Naive thymus-derived CD4-positive, alpha-beta T cell (primary cell): ENCODE measurements at regions not wholly inside any gene's neighbourhood (a gene's known extent, or its start where the extent isn't known, plus 50 kb on each side); places are given as distances from the start of the nearest gene placed in this dataset.
"Not testable (repeated sequence)": the region's sequence is repeated elsewhere in the genome, so short reads cannot be mapped to it uniquely, and the experiment has no call there.

Experiments
- ATAC-seq: fragments of 150-1000 bp; cut with Tn5 transposase; 2 replicates; pipeline ENCODE4 v1.10.0; 2021; ENCODE audit warnings: mild to moderate bottlenecking, moderate library complexity
- CTCF ChIA-PET: fragments of 350-600 bp; sonication (Branson Sonifier 250); formaldehyde crosslinking; loops from one replicate; lab custom pipeline; 2021; ENCODE audit warnings: antibody characterized with exemption; lab: Charles Lee
- POLR2A ChIA-PET: fragments of 350-600 bp; sonication (Branson Sonifier 250); formaldehyde crosslinking; loops from one replicate; lab custom pipeline; 2021; ENCODE audit warnings: antibody characterized with exemption, inconsistent platforms; lab: Charles Lee
- DNase-seq, 9 donors: peaks; one replicate each; pipeline versions ENCODE4 v3.0.0 to v3.0.0-alpha.2; 2020 to 2022; ENCODE audit warnings: mixed read lengths in 1 of 9
- H3K27ac ChIP-seq: one replicate; pipeline ENCODE4 v1.7.0; 2013; ENCODE audit warnings: mild to moderate bottlenecking, low read depth, low read length, moderate library complexity
- H3K27me3 ChIP-seq, 2 donors: one replicate each; pipeline ENCODE4 v1.7.0; 2013; ENCODE audit warnings: low read length in 2 of 2, mild to moderate bottlenecking in 2 of 2, moderate library complexity in 2 of 2; ENCODE audit not compliant: control insufficient read depth in 2 of 2, insufficient read depth in 2 of 2
- H3K36me3 ChIP-seq, 3 experiments: 1 replicate in 2 of 3; 2 replicates in 1 of 3; pipeline ENCODE4 v1.7.0; 2013; ENCODE audit warnings: low read length in 3 of 3, mild to moderate bottlenecking in 3 of 3, moderate library complexity in 1 of 3; ENCODE audit not compliant: insufficient read depth in 3 of 3, control insufficient read depth in 2 of 3
- H3K4me1 ChIP-seq, 2 donors: one replicate each; pipeline ENCODE4 v1.7.0; 2013; ENCODE audit warnings: low read length in 2 of 2, mild to moderate bottlenecking in 2 of 2, moderate library complexity in 1 of 2; ENCODE audit not compliant: control insufficient read depth in 2 of 2, insufficient read depth in 2 of 2
- H3K4me3 ChIP-seq: 2 replicates; pipeline ENCODE4 v1.7.0; 2013; ENCODE audit warnings: mild to moderate bottlenecking, low read length
- H3K9me3 ChIP-seq, 3 experiments: 1 replicate in 2 of 3; 2 replicates in 1 of 3; pipeline ENCODE4 v1.7.0; 2013; ENCODE audit warnings: low read length in 3 of 3; ENCODE audit not compliant: control insufficient read depth in 2 of 3
- H3K27ac Mint-ChIP-seq, 9 donors: one replicate each; pipeline ENCODE4 v1.8.0; 2020 to 2022; ENCODE audit warnings: mixed read lengths in 9 of 9, mild to moderate bottlenecking in 8 of 9, moderate library complexity in 5 of 9, inconsistent platforms in 2 of 9
- H3K27me3 Mint-ChIP-seq, 5 donors: one replicate each; pipeline ENCODE4 v1.8.0; 2021 to 2022; ENCODE audit warnings: mixed read lengths in 5 of 5, mild to moderate bottlenecking in 1 of 5
- H3K36me3 Mint-ChIP-seq, 5 donors: one replicate each; pipeline ENCODE4 v1.8.0; 2020 to 2022; ENCODE audit warnings: mixed read lengths in 5 of 5, mild to moderate bottlenecking in 3 of 5, inconsistent platforms in 1 of 5
- H3K4me1 Mint-ChIP-seq, 7 donors: one replicate each; pipeline ENCODE4 v1.8.0; 2020 to 2022; ENCODE audit warnings: mixed read lengths in 7 of 7, mild to moderate bottlenecking in 3 of 7, inconsistent platforms in 1 of 7
- H3K4me3 Mint-ChIP-seq, 10 donors: one replicate each; pipeline ENCODE4 v1.8.0; 2020 to 2022; ENCODE audit warnings: mild to moderate bottlenecking in 10 of 10, mixed read lengths in 10 of 10, moderate library complexity in 6 of 10, inconsistent platforms in 2 of 10
- H3K9me3 Mint-ChIP-seq, 11 donors: one replicate each; pipeline ENCODE4 v1.8.0; 2020 to 2022; ENCODE audit warnings: mixed read lengths in 11 of 11, mild to moderate bottlenecking in 4 of 11, inconsistent platforms in 1 of 11, moderate library complexity in 1 of 11
- intact Hi-C, 2 donors: fragments of 100-400 bp; cut with micrococcal nuclease; formaldehyde crosslinking; loops; one replicate each; pipeline ENCODE4 v1.15.1; 2023

DNA sequence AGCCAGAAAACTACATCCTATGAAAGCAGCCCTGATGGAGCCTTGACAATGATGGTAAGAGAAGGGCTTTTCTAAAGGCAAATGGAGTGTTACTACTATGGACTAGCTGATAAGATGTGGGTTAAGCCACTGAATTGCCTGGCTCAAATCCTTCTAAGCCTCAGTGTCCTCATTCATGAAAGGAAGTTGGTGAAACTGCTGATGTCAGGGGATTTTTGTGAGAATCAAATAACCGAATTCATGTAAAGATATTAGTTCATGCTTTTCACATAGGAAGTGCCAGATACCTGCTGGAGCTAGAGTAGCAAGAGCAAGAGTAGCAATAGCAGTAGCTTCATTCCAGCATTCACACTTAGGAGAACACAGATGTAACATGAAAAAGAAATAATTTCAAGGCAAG lies 417.0 kb downstream of the METTL4 start:
- Mint-ChIP-seq H3K36me3 (no peaks in the 10 kb centered on the region), H3K4me1 (peaks cover 0 to 2% (median 0%) of the 10 kb centered on the region in 7 donors), H3K27me3 (peaks cover 0 to 20% (median 12%) of the 10 kb centered on the region in 5 donors), H3K27ac (no peak overlapping the region), H3K9me3 (peaks cover 0 to 4% (median 0%) of the 10 kb centered on the region in 11 donors), H3K4me3 (no peak overlapping the region)
- ChIA-PET POLR2A (no interaction called here), CTCF (no interaction called here)
- DNase-seq, result no peak
- Histone ChIP-seq H3K4me3 (no peak overlapping the region), H3K4me1 (no peaks in the 10 kb centered on the region), H3K36me3 (no peaks in the 10 kb centered on the region), H3K9me3 (no peaks in the 10 kb centered on the region), H3K27me3 (no peaks in the 10 kb centered on the region), H3K27ac (no peak overlapping the region)
- ATAC-seq, result no peak
- intact Hi-C loops, result no loop called here

DNA sequence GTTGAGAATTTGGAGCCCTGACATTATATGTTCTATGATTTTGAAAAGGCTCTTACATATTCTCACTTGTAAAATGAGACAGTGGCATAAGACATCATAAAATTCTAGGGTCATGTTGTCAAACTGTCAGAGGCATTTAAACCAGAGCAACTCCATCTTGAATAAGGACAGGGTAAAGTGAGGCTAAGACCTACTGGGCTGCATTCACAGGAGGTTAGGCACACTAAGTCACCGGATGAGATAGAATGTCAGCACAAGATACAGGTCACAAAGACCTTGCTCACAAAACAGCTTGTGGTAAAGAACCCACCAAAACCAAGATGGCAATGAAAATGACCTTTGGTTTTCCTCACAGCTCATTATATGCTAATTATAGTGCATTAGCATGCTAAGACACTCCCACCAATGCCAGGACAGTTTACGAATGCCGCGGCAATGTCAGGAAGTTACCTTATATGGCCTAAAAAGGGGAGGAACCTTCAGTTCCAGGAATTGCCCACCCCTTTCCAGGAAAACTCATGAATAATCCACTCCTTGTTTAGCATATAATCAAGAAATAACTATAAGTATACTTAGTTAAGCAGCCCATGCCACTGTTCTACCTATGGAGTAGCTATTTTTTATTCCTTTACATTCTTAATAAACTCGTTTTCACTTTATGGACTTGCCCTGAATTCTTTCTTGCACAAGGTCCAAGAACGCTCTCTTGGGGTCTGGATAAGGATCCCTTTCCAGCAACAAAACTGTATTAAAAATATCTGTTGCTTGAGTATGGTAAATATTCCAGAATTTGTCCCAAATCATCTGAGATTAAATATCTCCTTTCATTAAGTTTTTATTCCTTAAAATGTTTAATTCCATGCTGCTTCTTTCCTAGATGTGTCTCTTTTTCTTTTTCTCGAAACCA lies 406.4 kb downstream of the METTL4 start:
- H3K27me3 ChIP-seq, result no peaks in the 10 kb centered on the region
- Mint-ChIP-seq H3K36me3 (peaks cover 0 to 3% (median 0%) of the 10 kb centered on the region in 5 donors), H3K4me3 (no peak overlapping the region), H3K4me1 (no peaks in the 10 kb centered on the region), H3K27me3 (peaks cover 0 to 13% (median 0%) of the 10 kb centered on the region in 5 donors), H3K9me3 (no peaks in the 10 kb centered on the region), H3K27ac (no peak overlapping the region)
- DNase-seq (no peak), ATAC-seq (no peak)
- H3K36me3 ChIP-seq, result no peaks in the 10 kb centered on the region
- no peaks in the 10 kb centered on the region for H3K9me3 ChIP-seq
- H3K27ac ChIP-seq, result no peak overlapping the region
- ChIA-PET POLR2A (no interaction called here), CTCF (no interaction called here)
- intact Hi-C loops, result no loop called here
- H3K4me1 ChIP-seq, result no peaks in the 10 kb centered on the region
- H3K4me3 ChIP-seq, result no peak overlapping the region

DNA sequence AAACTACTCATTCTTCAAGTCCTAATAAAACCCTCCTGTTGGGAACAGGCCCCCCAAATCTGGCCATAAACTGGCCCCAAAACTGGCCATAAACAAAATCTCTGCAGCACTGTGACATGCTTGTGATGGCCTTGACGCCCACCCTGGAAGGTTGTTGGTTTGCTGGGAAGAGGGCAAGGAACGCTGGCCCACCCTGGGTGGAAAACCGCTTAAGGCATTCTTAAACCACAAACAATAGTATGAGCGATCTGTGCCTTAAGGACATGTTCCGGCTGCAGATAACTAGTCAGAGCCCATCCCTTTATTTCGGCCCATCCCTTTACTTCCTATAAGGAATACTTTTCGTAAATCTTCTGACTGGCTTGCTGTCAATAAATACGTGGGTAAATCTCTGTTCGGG lies 404.4 kb downstream of the METTL4 start:
- POLR2A ChIA-PET, H3K36me3 ChIP-seq, H3K27ac ChIP-seq, H3K4me3 Mint-ChIP-seq, ATAC-seq, H3K4me1 Mint-ChIP-seq, H3K27ac Mint-ChIP-seq, H3K4me3 ChIP-seq, H3K9me3 Mint-ChIP-seq, H3K36me3 Mint-ChIP-seq, DNase-seq, H3K9me3 ChIP-seq, CTCF ChIA-PET, H3K27me3 ChIP-seq, intact Hi-C loops, H3K4me1 ChIP-seq: not testable (repeated sequence)
- H3K27me3 Mint-ChIP-seq, result peaks cover 0 to 13% (median 0%) of the 10 kb centered on the region in 5 donors

DNA sequence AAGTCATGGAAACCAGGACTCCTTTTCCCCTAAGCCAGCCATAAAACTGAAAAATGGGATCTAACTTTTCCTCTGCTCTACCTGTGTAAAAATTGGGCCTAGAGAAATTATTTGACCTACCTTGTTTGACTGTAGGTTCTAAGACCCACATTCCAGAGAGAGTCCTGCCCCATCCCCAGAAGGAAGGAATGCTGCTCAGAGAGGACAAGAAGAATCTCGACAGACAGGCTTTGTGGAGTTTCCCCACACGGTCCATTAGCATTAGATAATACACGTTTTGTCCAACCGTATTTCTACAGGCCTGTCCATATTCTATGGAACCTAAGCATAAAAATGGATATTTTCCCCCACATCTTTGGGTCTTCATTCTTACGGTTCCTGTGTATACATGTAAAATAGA lies 403.3 kb downstream of the METTL4 start:
- CTCF ChIA-PET, result no interaction called here
- intact Hi-C loops, result no loop called here
- no peak for ATAC-seq

DNA sequence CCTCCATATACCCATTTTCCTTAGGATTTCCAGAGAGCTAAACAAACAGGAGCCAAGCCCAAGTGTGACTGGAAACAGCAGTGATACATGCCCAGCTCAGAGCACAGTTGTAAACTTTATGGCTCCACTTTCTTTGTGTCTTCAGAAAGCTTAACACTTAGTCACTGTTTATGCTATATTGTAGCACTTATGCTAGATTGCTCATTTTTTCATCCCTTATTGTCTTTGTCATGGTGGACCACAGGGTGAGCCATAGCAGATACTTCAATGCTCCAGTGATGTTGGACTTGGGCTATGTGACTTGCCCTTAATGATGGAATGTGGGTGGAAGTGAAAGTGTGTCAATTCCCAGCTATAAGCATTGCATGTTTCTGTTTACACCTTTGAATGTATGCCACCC lies 401.6 kb downstream of the METTL4 start:
- H3K27me3 Mint-ChIP-seq, result peaks cover 0 to 13% (median 8%) of the 10 kb centered on the region in 5 donors
- H3K36me3 ChIP-seq, result no peaks in the 10 kb centered on the region
- no peaks in the 10 kb centered on the region for H3K9me3 ChIP-seq
- ATAC-seq, result no peak
- no peak overlapping the region for H3K27ac Mint-ChIP-seq
- no peaks in the 10 kb centered on the region for H3K27me3 ChIP-seq
- CTCF ChIA-PET, result no interaction called here
- H3K4me1 ChIP-seq, result no peaks in the 10 kb centered on the region
- no peaks in the 10 kb centered on the region for H3K36me3 Mint-ChIP-seq
- no peak overlapping the region for H3K27ac ChIP-seq
- no peak overlapping the region for H3K4me3 ChIP-seq
- peaks cover 0 to 2% (median 0%) of the 10 kb centered on the region in 11 donors for H3K9me3 Mint-ChIP-seq
- no peaks in the 10 kb centered on the region for H3K4me1 Mint-ChIP-seq
- no peak overlapping the region for H3K4me3 Mint-ChIP-seq
- POLR2A ChIA-PET, result no interaction called here
- intact Hi-C loops, result no loop called here
- no peak for DNase-seq

More for the DNA sequence above, 403.3 kb downstream of the METTL4 start:
- Mint-ChIP-seq H3K4me1 (no peaks in the 10 kb centered on the region), H3K4me3 (no peak overlapping the region), H3K27ac (no peak overlapping the region), H3K9me3 (peaks cover 0 to 2% (median 0%) of the 10 kb centered on the region in 11 donors), H3K36me3 (peaks cover 0 to 3% (median 0%) of the 10 kb centered on the region in 5 donors), H3K27me3 (peaks cover 0 to 20% (median 6%) of the 10 kb centered on the region in 5 donors)
- no peak for DNase-seq
- Histone ChIP-seq H3K9me3 (no peaks in the 10 kb centered on the region), H3K36me3 (no peaks in the 10 kb centered on the region), H3K4me1 (no peaks in the 10 kb centered on the region), H3K27me3 (no peaks in the 10 kb centered on the region), H3K4me3 (no peak overlapping the region), H3K27ac (no peak overlapping the region)
- POLR2A ChIA-PET, result no interaction called here

DNA sequence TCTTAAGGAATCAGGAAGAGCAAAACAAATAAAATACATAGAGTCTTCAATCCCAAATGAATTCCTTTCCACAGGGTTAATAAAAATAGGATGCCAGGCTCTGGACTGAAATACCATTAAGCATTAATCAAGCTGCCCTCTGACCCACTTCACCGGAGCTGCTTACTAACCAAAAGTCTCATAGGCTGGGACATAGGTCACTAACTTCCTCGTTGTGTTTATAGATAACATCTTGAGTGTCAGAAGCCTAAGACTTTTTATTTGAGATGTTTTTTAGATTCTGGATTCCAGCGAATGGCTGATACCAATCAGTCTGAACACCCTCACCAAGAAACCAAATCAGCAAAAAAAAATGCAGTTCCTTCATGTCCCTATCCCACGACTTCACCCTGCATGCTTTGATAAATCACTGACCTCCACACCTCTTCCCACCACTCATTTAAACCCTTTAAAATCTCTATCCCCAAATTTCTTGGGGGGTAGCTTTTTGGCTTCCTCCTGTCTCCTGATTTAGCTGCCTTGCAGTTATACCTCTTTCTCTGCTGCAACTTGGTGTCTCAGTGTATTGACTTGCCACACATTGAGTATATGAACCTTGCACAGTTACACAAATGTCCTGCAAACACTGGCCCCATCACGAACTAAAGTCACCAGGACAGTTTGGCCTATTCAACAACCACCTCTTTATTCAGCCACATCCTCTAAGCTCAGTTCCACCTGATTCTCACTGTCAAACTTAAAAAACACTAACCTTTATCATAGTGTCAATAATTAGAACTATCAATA lies 399.3 kb downstream of the METTL4 start:
- Histone ChIP-seq H3K9me3 (no peaks in the 10 kb centered on the region), H3K4me3 (no peak overlapping the region), H3K27ac (no peak overlapping the region), H3K36me3 (no peaks in the 10 kb centered on the region), H3K27me3 (no peaks in the 10 kb centered on the region), H3K4me1 (no peaks in the 10 kb centered on the region)
- Mint-ChIP-seq H3K4me1 (no peaks in the 10 kb centered on the region), H3K36me3 (no peaks in the 10 kb centered on the region), H3K27me3 (peaks cover 0 to 13% (median 9%) of the 10 kb centered on the region in 5 donors), H3K27ac (no peak overlapping the region), H3K9me3 (peaks cover 0 to 2% (median 0%) of the 10 kb centered on the region in 11 donors), H3K4me3 (no peak overlapping the region)
- DNase-seq, result no peak
- intact Hi-C loops, result no loop called here
- CTCF ChIA-PET, result no interaction called here
- ATAC-seq, result no peak
- POLR2A ChIA-PET, result no interaction called here
